GM18870 (cell line): ENCODE measurements at regions not wholly inside any gene's neighbourhood (a gene's known extent, or its start where the extent isn't known, plus 50 kb on each side); places are given as distances from the start of the nearest gene placed in this dataset.
"Not testable (repeated sequence)": the region's sequence is repeated elsewhere in the genome, so short reads cannot be mapped to it uniquely, and the experiment has no call there.

ENCODE experiments used
- ATAC-seq: cut with Tn5 transposase; IDR thresholded peaks from one replicate; pipeline ENCODE4 v1.9.1; 2021; ENCODE audit warnings: moderate library complexity; ENCODE audit not compliant: unreplicated experiment

DNA sequence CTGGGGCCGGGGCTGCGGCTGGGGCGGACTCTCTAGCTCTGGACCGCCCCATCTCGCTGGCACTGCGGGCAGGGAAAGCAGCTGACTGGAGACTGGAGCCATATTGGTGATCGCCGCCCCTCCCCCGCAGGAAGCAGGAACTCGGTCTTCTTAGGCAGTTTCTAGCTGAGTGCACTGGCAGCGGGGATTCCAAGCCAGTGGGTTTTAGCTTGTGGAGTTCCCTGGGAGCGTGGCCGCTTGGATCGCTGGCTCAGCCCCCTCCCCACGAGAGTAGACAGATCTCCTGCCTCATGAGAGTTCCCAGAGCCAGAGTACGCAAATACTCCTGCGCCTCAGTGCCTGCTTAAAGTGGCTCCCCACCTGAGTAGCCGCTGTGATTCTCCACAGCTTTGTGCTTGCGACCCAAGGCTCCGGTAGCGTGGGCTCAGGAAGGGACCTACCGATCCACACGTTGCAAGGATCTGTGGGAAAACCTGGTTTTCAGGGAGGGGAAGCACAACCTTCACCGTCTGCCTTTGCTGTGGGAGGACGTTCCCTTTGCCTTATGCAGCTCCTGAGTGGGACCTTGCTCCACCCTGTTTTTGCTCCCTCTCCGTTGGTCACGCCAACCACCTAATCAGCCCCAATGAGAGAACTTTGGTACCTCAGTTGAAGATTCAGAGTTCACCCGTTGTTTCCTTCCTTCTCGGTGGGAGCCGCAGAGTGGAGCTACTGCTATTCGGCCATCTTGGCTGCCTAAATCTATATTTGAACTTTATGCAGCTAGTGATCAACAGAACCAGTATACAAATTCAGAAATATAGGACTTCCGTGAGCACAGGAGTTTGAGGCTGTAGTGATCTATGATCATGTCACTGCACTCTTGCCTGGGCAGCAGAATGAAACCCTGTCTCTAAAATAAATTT, 803.9 kb upstream of the PCDH10 start:
- ATAC-seq = no peak

GRCh38 chr4:132346016-132346415, 803.1 kb upstream of the PCDH10 start:
- ATAC-seq = no peak

DNA sequence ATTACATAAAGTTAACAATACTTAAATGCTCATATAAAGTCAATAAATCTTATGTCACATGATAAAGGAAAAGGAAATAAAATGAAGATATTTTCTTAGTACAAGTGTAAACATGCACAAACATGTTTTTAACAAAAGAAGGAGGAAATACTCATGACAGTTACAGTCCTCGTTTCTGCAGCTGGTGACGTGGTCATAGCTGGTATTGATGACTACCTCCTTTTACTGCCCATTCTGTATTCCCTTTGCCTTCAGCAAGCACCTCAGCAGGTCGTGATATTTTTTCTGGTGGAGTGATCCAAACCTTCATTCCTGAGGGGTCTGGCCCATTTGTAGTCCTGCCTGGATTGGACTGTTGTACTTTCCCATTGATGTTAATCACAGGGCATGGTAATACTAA, 797.5 kb upstream of the PCDH10 start:
- ATAC-seq = not testable (repeated sequence)

GRCh38 chr4:132382243-132382642, 766.9 kb upstream of the PCDH10 start:
- ATAC-seq = no peak

DNA sequence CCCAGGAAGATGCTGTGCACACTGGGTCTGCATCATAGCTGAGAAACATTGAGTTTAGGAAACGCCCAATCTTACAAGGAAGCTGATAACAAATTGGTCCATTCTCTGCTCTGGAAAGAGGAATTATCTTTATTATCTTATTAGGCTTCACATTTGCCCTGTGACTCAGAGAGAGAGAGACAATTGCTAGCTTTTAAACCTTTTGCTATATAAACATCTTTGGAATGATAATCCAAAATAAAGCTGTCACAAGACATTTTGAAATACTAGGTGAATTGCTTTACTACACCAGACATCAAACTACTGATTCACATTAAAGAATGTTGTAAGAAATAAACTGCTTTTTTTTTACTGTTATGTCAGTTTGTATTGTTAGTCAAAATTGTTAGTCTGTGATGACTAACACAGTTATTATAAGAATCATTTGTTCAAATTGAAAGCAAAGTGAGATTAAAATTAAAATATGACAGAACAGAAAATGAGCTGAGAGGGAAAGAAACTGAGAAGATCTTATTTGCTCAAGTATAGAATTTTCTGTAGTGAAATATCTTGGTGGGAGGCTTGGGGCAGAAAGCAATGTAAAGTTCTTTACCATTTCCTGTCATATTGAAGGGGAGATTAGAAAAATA, 765.4 kb upstream of the PCDH10 start:
- ATAC-seq = no peak

GRCh38 chr4:132384709-132385108, 764.4 kb upstream of the PCDH10 start:
- ATAC-seq = no peak

GRCh38 chr4:132386130-132386529, 763.0 kb upstream of the PCDH10 start:
- ATAC-seq = no peak

DNA sequence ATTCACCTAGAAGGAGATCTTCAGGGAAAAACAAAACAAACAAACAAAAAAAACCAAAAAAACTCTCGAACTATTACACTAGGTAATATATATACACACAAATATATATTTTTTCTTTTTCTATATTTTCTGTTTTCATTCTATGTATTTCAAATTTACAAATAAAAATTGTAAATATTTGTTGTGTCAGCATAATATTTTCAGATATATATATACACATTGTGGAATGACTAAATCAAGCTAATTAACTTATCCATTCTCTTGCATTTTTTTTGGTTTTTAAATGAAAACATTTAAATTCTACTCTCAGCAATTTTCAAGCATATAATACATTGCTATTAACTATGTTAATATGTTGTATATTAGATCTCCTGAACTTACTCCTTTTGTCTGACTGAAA, 762.0 kb upstream of the PCDH10 start:
- no peak for ATAC-seq

DNA sequence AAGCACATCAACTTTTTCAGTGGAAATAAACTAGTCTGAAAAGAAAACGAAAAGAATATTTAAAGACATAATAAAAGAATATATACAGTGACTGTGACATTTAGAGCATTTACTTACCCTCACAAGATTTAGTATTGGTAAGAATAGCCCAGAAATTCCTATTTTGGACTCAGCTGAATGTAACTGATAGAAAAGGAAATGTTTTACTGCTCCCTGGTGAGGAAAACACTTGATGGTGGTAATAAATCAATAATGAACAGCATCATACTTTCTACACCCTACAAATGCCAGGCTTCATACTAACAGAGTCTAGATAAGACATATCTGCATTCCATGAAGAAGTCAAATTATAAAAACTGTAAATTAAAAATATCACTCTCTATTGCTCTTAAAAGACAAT, 753.5 kb upstream of the PCDH10 start:
- no peak for ATAC-seq

GRCh38 chr4:132396636-132397035, 752.5 kb upstream of the PCDH10 start:
- ATAC-seq = no peak

DNA sequence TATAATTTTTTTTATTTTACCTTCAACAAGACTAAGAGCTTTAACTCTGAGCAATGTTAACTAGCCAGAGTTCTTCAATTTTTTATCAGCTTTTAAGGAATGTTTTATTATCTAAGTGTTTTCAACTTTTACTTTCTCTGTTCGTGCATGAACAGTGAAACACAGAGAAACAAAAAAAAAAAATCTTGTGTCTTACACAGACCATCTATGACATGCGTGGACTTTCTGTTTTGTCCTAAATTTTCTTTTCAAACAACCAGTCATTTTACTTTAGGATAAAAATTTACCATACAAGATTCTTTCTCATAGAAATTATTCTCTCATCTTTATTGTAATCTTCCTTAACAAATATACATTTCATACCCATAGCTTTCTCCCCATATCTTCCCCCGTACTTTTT, 731.9 kb upstream of the PCDH10 start:
- no peak for ATAC-seq

GRCh38 chr4:132427125-132427524, 722.0 kb upstream of the PCDH10 start:
- no peak for ATAC-seq

- ATAC-seq = no peak
Measured at GRCh38 chr4:132437117-132437516, 712.0 kb upstream of the PCDH10 start.

- no peak for ATAC-seq
Measured at GRCh38 chr4:132445386-132445785, 703.7 kb upstream of the PCDH10 start.

- not testable (repeated sequence) for ATAC-seq
Measured at GRCh38 chr4:132457987-132458386, 691.1 kb upstream of the PCDH10 start.

DNA sequence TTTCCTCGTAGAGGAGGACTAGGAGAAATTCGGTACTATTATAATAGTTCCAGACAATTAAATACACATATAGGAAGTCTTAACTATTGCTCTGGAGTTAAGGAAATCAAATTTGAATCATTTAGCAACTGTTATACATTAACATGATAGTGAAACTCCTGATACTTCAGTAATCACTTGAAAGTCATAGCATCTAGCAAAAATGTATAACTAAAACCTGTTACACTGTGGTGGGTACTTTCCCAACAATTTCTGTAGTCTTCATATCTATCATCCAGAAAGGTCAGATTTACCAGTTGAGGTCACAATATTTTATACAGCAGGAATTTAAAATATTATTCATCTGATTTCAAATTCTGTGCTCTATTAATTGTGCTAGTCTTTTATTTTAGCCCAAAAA, 669.6 kb upstream of the PCDH10 start:
- no peak for ATAC-seq

DNA sequence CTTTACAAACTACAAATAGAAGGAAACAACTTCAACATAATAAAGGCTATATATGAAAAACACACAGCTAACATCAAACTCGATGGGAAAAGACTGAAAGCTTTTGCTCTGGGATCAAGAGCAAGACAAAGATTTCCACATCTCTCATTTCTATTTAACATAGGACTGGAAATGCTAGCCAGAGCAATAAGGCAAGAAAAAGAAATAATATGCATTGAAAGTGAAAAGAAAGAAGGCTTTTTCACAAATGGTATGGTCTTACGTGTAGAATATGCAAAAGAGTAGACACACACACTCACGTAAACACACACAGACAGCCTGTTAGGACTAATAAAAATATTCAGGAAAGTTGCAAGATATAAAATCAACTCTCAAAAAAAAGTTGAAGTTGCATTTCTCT, 660.5 kb upstream of the PCDH10 start:
- no peak for ATAC-seq

GRCh38 chr4:132493476-132493875, 655.6 kb upstream of the PCDH10 start:
- no peak for ATAC-seq

DNA sequence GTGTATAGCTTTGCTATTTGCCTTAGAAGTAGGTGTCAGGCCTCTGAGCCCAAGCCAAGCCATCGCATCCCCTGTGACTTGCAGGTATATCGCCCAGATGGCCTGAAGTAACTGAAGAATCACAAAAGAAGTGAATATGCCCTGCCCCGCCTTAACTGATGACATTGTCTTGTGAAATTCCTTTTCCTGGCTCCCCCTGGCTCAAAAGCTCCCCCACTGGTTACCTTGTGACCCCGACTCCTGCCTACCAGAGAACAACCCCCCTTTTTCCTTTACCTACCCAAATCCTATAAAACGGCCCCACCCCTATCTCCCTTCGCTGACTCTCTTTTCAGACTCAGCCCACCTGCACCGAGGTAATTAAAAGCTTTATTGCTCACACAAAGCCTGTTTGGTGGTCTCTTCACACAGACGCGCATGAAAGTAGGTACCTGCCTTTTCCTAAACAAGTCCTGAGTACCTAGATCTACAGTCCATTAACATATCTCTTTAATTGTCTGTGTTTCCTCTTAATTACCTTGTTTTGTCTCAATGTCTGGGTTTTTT, 653.8 kb upstream of the PCDH10 start:
- not testable (repeated sequence) for ATAC-seq

- ATAC-seq = no peak
Measured at GRCh38 chr4:132498215-132498614, 650.9 kb upstream of the PCDH10 start.

- no peak for ATAC-seq
Measured at GRCh38 chr4:132502096-132502552, 647.0 kb upstream of the PCDH10 start.

GRCh38 chr4:132504438-132504837, 644.7 kb upstream of the PCDH10 start:
- no peak for ATAC-seq
